GM18858 (cell line): ENCODE measurements at regions not wholly inside any gene's neighbourhood (a gene's known extent, or its start where the extent isn't known, plus 50 kb on each side); places are given as distances from the start of the nearest gene placed in this dataset.
"Not testable (repeated sequence)": the region's sequence is repeated elsewhere in the genome, so short reads cannot be mapped to it uniquely, and the experiment has no call there.

Experiments
- ATAC-seq: cut with Tn5 transposase; IDR thresholded peaks from one replicate; pipeline ENCODE4 v1.9.1; 2021; ENCODE audit not compliant: unreplicated experiment

DNA sequence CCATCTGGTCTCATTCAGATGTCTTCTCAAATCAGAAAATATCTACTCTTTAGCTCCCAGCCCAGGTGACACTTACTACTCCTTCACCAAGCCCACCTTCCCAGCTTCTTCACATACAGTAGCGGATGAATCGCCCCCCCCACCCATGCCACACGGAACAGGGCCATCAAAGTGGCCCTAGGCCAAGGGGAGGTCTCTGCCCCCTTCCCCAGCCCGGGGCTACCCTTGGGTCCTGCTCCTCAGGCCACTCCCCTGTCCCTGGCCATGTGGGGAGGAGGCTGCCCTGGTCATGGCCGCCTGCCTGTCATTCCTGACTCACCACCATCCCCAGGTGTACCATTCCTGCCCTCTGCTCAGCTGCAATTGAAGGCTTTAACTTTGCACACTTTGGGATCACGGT lies 142.8 kb downstream of the NECTIN1 start:
- ATAC-seq: no peak

- ATAC-seq: no peak
Measured at GRCh38 chr11:119585043-119585781, 143.8 kb downstream of the NECTIN1 start.

GRCh38 chr11:119584193-119585042 lies 144.6 kb downstream of the NECTIN1 start:
- ATAC-seq: no peak

- ATAC-seq: no peak
Measured at GRCh38 chr11:119583585-119583984, 145.4 kb downstream of the NECTIN1 start.

- not testable (repeated sequence) for ATAC-seq
Measured at GRCh38 chr11:119581396-119581795, 147.6 kb downstream of the NECTIN1 start.

DNA sequence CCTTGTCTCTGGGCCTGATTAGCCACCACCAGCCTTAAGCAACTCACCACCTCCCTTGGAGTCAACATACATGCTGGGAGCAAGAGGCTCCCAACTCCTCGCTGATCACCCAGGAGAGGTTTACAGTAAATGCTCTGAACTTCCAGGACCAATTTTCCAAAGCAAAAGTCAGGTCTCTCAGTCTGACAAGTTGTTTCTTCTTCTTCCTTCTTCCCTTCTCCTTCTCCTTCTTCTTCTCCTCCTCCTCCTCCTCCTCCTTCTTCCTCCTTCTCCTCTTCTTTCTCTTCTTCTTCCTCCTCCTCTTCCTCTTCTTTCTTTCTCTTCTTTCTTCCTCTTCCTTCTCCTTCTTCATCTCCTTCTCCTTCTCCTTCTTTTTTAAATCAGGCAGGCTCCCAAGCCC lies 148.2 kb downstream of the NECTIN1 start:
- no peak for ATAC-seq

GRCh38 chr11:119580081-119580480 lies 148.9 kb downstream of the NECTIN1 start:
- ATAC-seq: no peak

DNA sequence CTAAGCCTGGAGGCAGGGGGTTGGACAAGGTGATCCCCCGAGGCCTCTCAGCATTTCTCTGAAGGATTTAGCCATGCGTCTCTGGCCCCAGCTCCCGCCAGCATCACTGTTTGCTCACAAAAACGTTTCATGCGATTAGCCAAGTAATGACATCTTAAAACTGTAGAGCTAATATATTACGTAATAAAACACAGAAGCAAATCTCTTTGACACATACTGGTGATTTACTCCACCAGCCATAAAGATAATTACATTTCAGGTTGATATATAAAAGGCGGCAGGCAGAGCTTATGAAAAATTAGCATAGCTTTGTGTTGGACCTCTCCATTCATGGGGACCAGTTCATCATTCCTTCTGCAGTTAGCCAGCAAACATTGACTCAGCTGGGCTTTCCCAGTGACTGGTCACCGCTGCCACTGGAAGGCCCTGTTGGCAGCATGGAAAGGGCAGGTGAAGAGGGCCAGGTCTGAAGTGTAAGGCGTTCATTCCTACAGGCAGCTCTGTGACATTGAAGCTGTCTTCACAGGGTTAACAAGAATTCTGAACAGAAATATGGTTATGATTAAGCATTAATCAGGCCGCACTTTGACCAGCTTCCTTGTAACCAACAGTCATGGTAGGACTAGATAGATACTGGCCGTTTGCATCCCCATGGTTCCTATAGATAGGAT lies 150.3 kb downstream of the NECTIN1 start:
- no peak for ATAC-seq

DNA sequence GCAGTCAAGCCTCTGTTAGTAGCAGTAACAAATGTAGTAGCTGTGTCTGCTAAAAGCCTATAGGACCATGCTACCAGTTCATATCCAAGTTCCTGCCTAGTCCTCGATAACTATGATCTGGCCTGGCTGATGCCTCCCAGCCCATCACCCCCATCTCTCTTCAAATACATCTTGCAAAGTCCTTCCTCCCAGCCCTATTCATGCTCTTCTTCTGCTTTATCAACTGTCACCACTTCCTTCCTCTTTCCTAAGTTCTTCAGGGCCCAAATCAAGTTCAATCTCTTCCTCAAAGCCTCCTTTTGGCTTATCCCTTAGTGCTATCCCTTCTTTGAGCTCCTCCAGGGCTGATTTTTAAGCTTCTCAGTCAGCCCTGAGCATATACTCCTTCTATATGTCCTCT lies 150.9 kb upstream of the THY1 start:
- ATAC-seq: no peak

DNA sequence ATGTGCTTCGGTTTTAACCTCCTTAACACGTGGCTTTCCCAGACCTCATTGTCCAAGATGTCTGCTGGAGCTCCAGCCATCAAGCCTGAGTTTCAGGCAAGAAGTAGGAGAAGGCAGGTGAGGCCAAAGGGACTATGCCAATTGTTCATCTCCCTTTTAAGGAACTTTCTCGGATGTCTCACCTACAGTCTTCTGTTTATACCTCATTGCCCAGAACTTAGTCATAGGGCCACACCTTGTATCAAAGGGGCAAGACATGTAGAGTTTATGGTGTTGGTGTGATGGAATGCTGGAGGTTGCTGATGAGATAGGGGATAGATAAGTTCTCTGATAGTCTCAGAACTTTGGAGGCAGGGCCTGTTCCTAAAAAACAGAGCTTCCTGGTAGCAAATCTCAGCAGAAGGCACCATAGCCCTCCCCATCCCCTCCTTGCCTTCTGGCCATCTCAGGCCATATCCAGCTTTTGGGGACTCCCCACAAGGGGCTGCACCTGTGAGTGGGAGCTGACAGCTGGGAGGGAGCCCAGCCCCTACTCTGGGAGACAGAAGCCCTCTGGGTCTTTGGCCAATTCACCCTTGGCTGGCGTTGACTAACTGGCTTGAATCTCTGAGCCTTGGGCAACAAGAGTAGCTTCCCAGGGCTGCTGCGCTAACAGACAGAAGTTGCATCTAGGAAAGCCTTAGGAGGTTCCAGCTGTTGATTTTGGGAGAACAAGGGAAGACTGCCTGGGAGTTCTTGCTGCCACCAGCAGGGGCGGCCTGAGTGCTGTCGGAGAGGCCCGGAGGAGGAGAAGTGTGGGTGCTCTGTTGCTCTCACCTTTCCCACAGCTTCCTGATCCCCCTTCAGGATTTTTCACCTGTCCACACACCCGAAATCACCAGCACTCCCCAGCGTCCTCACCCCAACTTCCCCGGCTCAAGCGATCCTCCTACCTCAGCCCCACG lies 149.8 kb upstream of the THY1 start:
- no peak for ATAC-seq

DNA sequence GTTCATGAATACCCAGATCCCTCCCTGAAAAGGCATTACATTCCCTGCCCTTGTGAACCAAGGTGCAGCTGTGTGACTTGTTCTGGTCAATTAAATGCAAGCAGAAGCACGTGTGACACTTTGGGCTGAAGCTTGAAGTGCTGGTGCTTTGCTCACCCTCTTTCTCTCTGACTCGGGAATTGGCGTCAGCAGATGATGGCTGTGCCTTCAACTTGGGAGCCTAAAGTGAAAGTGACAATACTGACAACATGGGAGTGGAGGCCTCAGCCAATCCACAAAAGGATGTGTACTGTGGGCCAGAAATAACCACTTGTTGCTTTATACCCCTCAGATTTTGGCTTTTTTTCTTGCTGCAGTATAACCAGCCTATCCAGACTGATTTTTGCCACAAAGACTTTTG lies 148.3 kb upstream of the THY1 start:
- no peak for ATAC-seq

GRCh38 chr11:119567688-119568582 lies 145.0 kb upstream of the THY1 start:
- no peak for ATAC-seq

GRCh38 chr11:119566319-119566718 lies 143.3 kb upstream of the THY1 start:
- ATAC-seq: no peak

DNA sequence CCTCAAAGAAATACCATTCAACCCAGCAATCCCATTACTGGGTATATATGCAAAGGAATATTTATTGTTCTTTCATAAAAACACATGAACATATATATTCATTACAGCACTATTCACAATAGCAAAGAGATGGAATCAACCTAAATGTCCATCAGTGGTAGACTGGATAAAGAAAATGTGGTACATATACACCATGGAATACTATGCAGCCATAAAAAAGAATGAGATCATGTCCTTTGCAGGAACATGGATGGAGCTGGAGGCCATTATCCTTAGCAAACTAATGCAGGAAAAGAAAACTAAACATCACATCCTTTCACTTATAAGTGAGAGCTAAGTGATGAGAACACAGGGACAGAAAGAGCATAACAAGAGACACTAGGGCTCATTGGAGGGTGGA lies 142.7 kb upstream of the THY1 start:
- ATAC-seq: not testable (repeated sequence)

DNA sequence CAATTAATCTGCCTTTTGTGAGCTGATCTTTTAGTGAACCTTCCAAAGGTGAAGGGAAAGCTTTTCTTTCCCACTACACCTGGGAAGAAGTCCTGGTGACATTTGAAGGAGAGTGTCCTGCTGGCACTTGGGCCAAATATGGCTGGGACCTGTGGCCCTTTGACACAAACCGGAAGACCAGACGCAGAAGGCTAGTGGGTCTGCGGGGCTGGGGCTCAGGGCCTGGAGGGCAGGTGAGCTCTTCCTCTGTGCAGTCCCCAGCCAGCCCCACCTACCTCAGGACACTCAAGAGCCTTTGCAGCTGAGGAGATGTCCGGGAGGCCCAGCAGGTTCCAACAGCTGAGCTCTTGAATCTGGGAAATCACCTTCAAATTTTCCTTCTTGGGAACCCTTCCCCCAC lies 138.0 kb upstream of the THY1 start:
- no peak for ATAC-seq

- ATAC-seq: no peak
Measured at GRCh38 chr11:119560291-119560690, 137.3 kb upstream of the THY1 start.

- no peak for ATAC-seq
Measured at GRCh38 chr11:119552106-119552485, 129.1 kb upstream of the THY1 start.

GRCh38 chr11:119551420-119552105 lies 128.6 kb upstream of the THY1 start:
- no peak for ATAC-seq
